GM21825 (cell line): ENCODE measurements at regions not wholly inside any gene's neighbourhood (a gene's known extent, or its start where the extent isn't known, plus 50 kb on each side); places are given as distances from the start of the nearest gene placed in this dataset.

Source experiments
- ATAC-seq: cut with Tn5 transposase; IDR thresholded peaks from one replicate; pipeline ENCODE4 v1.9.1; 2021; ENCODE audit warnings: mild to moderate bottlenecking, moderate library complexity; ENCODE audit not compliant: unreplicated experiment

DNA sequence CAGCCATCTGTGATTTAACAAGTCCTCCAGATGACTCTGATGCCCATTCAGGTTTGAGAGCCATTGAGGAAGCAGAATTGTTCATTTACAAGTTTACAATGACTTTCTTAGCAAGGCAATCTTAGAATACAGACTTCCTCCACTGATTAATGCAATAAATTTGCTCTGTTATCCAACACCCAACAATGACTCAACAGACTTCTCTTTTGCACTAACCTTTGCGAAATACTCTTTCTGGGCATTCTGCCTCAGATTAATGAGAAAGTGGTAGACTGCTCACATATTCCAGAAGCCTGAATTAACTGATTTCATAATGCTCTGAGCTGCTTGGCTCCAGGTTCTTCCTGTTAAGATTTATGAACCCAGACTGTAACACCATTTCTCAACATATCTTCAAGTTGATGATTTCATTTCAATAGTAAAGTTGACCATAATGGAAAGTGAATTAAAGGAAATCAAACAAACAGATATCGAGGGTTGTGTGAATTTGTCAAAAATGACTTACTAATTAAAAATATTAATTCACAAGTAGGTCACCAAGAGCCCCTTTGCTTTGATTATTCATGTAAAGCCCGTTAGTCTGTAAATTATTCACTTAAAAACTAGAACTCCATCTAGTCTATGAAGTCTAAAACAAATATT, 70.5 kb upstream of the BLID start:
- ATAC-seq = no peak

GRCh38 chr11:122183933-122184332, 67.9 kb upstream of the BLID start:
- no peak for ATAC-seq

GRCh38 chr11:122181893-122182292, 65.9 kb upstream of the BLID start:
- ATAC-seq = no peak

DNA sequence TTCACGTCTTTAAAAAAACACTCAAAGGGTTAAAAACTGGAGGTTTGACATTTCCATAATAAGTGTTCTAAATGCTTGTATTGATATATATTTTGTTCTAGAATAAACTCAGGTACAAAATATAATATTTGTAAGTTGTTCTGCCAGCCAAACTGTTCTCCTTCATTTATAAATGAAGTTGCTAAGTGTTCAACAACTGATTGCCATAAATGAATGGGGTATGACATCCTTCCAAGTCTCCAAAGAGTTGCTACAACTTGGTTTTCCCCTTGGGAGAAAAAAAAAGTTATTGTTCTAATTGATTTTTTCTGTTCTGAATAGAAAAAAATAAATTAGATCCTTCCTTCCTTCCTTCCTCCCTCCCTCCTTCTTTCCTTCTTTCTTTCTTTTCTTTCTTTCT, 65.4 kb upstream of the BLID start:
- no peak for ATAC-seq

DNA sequence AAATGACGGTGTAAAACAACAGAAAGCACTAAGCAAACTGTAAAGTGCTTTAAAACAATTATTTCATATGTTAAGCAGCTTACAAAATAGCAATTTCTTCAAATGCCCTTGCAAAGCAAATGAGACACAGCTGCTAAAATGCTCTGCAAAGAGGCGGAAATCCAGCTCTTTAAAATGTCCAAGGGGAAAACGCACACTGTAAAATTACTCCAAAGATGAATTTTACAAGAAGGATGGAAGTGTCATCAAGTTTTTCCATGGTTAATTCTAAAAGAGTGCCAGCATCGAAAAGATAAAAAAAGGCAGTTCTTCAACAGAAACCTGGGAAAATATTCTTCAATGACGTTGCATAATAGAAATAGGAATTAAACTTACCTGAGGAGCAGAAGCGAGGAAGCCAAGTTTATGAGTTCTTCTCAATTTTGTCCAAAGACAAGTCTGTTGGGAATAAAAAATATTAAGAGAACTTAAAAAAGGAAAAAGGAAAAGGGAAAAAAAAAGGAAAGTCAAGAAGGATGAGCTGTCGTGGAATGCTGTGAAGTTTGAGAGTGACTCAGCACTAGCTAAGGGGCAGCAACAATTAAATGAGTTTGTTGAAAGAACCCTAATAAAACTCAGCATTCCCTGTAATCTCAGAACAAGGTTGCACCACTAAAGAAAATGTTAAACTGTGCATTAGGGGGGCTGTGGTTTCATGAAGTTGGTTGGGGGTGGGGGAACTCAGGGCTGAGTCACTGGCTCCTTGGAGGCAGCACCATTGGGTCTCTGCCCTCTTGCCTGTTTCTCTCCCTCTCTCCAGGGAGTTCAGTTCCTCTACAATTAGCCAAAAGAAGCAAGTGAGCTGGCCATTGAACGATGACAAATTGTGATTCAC, 64.2 kb upstream of the BLID start:
- no peak for ATAC-seq

DNA sequence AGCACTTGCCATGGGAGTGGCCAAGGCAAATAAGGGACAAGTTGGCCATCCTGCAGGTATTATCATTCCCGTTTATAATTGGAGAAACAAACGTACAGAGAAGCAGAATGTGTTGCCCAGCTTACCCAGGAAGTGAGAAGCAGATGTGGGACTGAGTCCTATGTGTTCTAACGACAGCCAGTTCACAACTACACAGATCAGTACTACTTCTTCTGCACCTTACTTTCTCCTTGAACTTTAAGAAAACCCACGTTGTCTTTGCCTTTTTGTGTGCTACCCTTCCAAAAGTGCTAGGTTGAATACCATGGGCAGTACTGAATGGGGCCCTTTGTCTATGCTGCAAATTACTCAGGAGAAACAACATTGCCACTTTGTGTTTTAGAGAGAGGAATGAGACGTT, 62.8 kb upstream of the BLID start:
- ATAC-seq = no peak

DNA sequence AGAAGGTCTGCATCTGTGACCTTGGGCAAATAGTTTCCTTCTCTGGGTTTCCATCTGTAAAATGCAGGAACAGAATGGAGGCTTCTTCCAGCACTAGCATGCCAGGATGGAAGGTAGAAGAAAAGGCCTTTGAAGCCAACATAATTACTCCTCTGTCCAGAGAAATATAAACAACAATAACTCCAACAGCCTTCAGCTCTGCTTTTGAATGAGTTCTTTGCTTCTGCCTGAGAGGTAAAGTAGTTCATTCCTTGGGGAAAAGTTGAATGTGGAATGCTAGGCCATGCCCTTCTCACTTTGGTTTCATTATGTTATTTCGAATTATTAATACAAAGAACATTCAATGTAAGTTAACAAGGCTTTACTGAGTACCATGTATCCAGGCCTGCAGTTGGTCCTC, 61.2 kb upstream of the BLID start:
- no peak for ATAC-seq

GRCh38 chr11:122176651-122177050, 60.6 kb upstream of the BLID start:
- ATAC-seq = no peak

GRCh38 chr11:122175306-122175705, 59.3 kb upstream of the BLID start:
- no peak for ATAC-seq

DNA sequence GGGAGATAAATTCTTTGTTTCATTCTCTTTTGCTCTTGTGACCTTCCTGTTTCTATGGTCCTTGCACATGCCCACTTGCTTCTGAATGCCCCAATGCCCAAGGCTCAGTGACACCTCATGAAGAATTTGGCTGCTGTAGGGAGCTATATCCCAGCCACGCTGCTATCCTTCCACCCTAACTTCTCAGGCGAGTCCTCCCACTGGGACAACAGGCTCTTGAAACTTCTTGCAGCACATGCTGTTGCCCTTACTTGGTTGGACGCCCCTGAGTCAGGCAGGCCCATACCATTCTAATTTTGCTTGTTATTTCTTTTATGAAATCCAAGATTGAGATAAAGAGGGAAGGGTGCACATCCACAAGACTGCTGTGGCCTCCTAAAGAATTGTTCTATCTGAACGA, 57.6 kb upstream of the BLID start:
- ATAC-seq = no peak

- no peak for ATAC-seq
Observed at GRCh38 chr11:122173074-122173450, 57.0 kb upstream of the BLID start.

- no peak for ATAC-seq
Observed at GRCh38 chr11:122172352-122173073, 56.5 kb upstream of the BLID start.

GRCh38 chr11:122170815-122171475, 54.9 kb upstream of the BLID start:
- ATAC-seq = no peak

DNA sequence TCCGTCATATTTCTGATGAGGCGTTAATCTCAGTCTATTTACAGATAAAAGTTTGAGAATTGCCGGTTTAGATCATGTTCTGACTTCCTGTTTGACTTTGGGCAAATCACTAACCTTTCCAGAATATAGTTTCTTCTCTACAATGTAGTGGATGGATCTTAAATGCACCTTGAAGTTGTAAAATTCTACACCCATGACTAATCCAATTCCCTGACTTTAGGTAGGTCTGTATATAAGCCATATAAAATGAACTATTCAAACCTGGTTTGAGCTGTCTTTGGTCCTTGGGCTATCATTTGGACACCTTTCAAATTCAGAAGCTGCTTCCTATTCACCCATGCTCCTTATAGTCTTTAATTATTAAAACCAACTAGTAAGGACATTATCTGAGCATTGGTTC, 52.2 kb upstream of the BLID start:
- no peak for ATAC-seq

DNA sequence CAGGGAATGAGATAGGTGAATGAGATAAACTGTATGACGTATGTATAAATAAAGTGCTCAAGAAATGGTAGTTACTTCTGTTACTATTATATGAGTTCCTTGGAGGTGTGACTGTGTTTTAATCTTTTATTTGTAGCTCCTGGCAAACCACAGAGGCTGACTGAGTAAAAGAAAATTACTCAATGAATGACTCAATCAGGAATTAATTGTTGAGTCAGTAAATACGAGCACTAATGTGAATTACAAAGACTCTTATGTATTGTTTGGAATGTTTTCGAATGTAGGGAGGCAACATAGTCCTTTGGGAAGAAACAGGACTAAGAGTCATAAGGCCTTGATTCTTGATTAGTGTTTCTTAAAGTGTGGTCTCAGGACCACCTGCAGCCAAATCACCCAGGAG, 51.1 kb upstream of the BLID start:
- no peak for ATAC-seq

- ATAC-seq = no peak
Observed at GRCh38 chr11:122165607-122166371, 49.8 kb upstream of the BLID start.
